Activated CD4-positive, alpha-beta T cell treated with anti-CD3 and anti-CD28 coated beads, Interleukin-2, Interleukin-4, amounts not matched to agents 100 ng/mL and 50 ng/mL, durations not matched to agents 16 hours and 8 hours (primary cell): ENCODE measurements at regions not wholly inside any gene's neighbourhood (a gene's known extent, or its start where the extent isn't known, plus 50 kb on each side); places are given as distances from the start of the nearest gene placed in this dataset.

Experiments used
- DNase-seq: peaks from one replicate; pipeline ENCODE4 v3.0.0-alpha.2; 2020; ENCODE audit warnings: low spot score

- peak; percentile 12 for DNase-seq
Observed at GRCh38 chr3:107969994-107970819, 120.6 kb downstream of the CD47 start.

GRCh38 chr3:107969525-107969924 lies 121.3 kb downstream of the CD47 start:
- DNase-seq = no peak

GRCh38 chr3:107966276-107966675 lies 124.6 kb downstream of the CD47 start:
- no peak for DNase-seq

GRCh38 chr3:107965136-107965655 lies 125.6 kb downstream of the CD47 start:
- DNase-seq = no peak

- no peak for DNase-seq
Observed at GRCh38 chr3:107963581-107963980, 127.2 kb downstream of the CD47 start.

- no peak for DNase-seq
Observed at GRCh38 chr3:107962946-107963345, 127.9 kb downstream of the CD47 start.

- DNase-seq = no peak
Observed at GRCh38 chr3:107962037-107962436, 128.8 kb downstream of the CD47 start.

- no peak for DNase-seq
Observed at GRCh38 chr3:107959550-107960154, 131.2 kb downstream of the CD47 start.

- DNase-seq = no peak
Observed at GRCh38 chr3:107958146-107958545, 132.7 kb downstream of the CD47 start.

- DNase-seq = no peak
Observed at GRCh38 chr3:107956991-107957900, 133.6 kb downstream of the CD47 start.

- DNase-seq = no peak
Observed at GRCh38 chr3:107954845-107955244, 136.0 kb downstream of the CD47 start.

- no peak for DNase-seq
Observed at GRCh38 chr3:107953722-107954121, 137.1 kb downstream of the CD47 start.

- no peak for DNase-seq
Observed at GRCh38 chr3:107951126-107951525, 139.7 kb downstream of the CD47 start.

GRCh38 chr3:107950417-107950816 lies 140.4 kb downstream of the CD47 start:
- no peak for DNase-seq

GRCh38 chr3:107949394-107949970 lies 141.3 kb downstream of the CD47 start:
- no peak for DNase-seq

- DNase-seq = no peak
Observed at GRCh38 chr3:107947203-107947602, 143.6 kb downstream of the CD47 start.

GRCh38 chr3:107946700-107947099 lies 144.1 kb downstream of the CD47 start:
- no peak for DNase-seq

GRCh38 chr3:107945417-107946094 lies 145.3 kb downstream of the CD47 start:
- no peak for DNase-seq

GRCh38 chr3:107943786-107944523 lies 146.9 kb downstream of the CD47 start:
- no peak for DNase-seq

GRCh38 chr3:107942951-107943749 lies 147.7 kb downstream of the CD47 start:
- no peak for DNase-seq
